Keratinocyte (primary cell): ENCODE measurements at regions not wholly inside any gene's neighbourhood (a gene's known extent, or its start where the extent isn't known, plus 50 kb on each side); places are given as distances from the start of the nearest gene placed in this dataset.

Experiments
- DNase-seq: peaks from one replicate; pipeline ENCODE4 v3.0.0-alpha.2; 2011; ENCODE audit warnings: low read depth, missing footprints, low spot score
- FAIRE-seq: peaks from 2 replicates; lab custom pipeline; 2011; peaks lifted over from hg19 to GRCh38; lab: Jason Lieb, UNC
- H2AFZ ChIP-seq: 2 replicates; pipeline ENCODE4 v1.6.0; 2012; ENCODE audit warnings: low read length, control low read depth, inconsistent platforms; ENCODE audit not compliant: control insufficient read depth
- H3K27ac ChIP-seq: 2 replicates; pipeline ENCODE4 v1.5.1; 2011; ENCODE audit warnings: low read length; ENCODE audit not compliant: control insufficient read depth, insufficient read depth
- H3K27me3 ChIP-seq: 3 replicates; pipeline ENCODE4 v1.6.0; 2011; ENCODE audit warnings: low read length; ENCODE audit not compliant: control insufficient read depth, insufficient read depth; ENCODE audit errors: extremely low read depth
- H3K36me3 ChIP-seq, 2 experiments: 2 replicates in 1 of 2; 3 replicates in 1 of 2; pipeline ENCODE4 v1.5.1; 2011; ENCODE audit warnings: low read length in 2 of 2, mild to moderate bottlenecking in 1 of 2; ENCODE audit not compliant: control insufficient read depth in 2 of 2, insufficient read depth in 2 of 2; ENCODE audit errors: extremely low read depth in 1 of 2
- H3K4me1 ChIP-seq: 3 replicates; pipeline ENCODE4 v1.5.1; 2011; ENCODE audit warnings: low read length; ENCODE audit not compliant: control insufficient read depth, insufficient read depth; ENCODE audit errors: extremely low read depth
- H3K4me2 ChIP-seq: 3 replicates; pipeline ENCODE4 v1.6.0; 2011; ENCODE audit warnings: low read depth, low read length; ENCODE audit not compliant: control insufficient read depth, insufficient read depth; ENCODE audit errors: extremely low read depth
- H3K4me3 ChIP-seq, 3 experiments: fragments of 200-600 bp in 1 of 3; sonication (generic) in 1 of 3; 2 replicates in 2 of 3; 3 replicates in 1 of 3; pipeline ENCODE4 v1.5.1; 2011 to 2016; ENCODE audit warnings: low read length in 3 of 3, mild to moderate bottlenecking in 3 of 3, control low read depth in 2 of 3, inconsistent platforms in 1 of 3, low read depth in 1 of 3, mixed read lengths in 1 of 3, mixed run types in 1 of 3, moderate library complexity in 1 of 3; ENCODE audit not compliant: control insufficient read depth in 2 of 3, insufficient read depth in 2 of 3; ENCODE audit errors: extremely low read depth in 1 of 3
- H3K79me2 ChIP-seq: 2 replicates; pipeline ENCODE4 v1.6.0; 2012; ENCODE audit warnings: low read length; ENCODE audit not compliant: control insufficient read depth, insufficient read depth
- H3K9ac ChIP-seq: 3 replicates; pipeline ENCODE4 v1.6.0; 2011; ENCODE audit warnings: low read length; ENCODE audit not compliant: control insufficient read depth, insufficient read depth; ENCODE audit errors: extremely low read depth
- H3K9me1 ChIP-seq: 3 replicates; pipeline ENCODE4 v1.6.0; 2011; ENCODE audit warnings: low read length; ENCODE audit not compliant: control insufficient read depth, insufficient read depth; ENCODE audit errors: extremely low read depth
- H3K9me3 ChIP-seq: 2 replicates; pipeline ENCODE4 v1.5.1; 2012; ENCODE audit warnings: low read depth, low read length; ENCODE audit not compliant: control insufficient read depth
- H4K20me1 ChIP-seq: 3 replicates; pipeline ENCODE4 v1.6.0; 2011; ENCODE audit warnings: low read length; ENCODE audit not compliant: control insufficient read depth, insufficient read depth; ENCODE audit errors: extremely low read depth
- CTCF ChIP-seq, 3 experiments: IDR thresholded peaks in 1 of 3; conservative IDR thresholded peaks in 1 of 3; optimal IDR thresholded peaks in 1 of 3; 2 replicates in 2 of 3; 3 replicates in 1 of 3; pipeline versions ENCODE3 to v1.5.1; 2011; ENCODE audit warnings: low read length in 3 of 3, mild to moderate bottlenecking in 3 of 3, moderate library complexity in 2 of 3, control low read depth in 1 of 3, inconsistent platforms in 1 of 3; ENCODE audit not compliant: insufficient read depth in 2 of 3; ENCODE audit errors: extremely low read depth in 1 of 3
- EZH2 ChIP-seq: IDR thresholded peaks from one replicate; pipeline ENCODE4 v1.6.1; 2012; ENCODE audit warnings: inconsistent platforms, mild to moderate bottlenecking, low read length, moderate library complexity
- dilution Hi-C: fragments of 300-500 bp; cut with MboI; formaldehyde crosslinking; loops from one replicate; pipeline ENCODE4 v1.7.0; 2020; ENCODE audit warnings: low sequenced_read_pairs; ENCODE audit not compliant: extremely low pct_ligation_motif_present

DNA sequence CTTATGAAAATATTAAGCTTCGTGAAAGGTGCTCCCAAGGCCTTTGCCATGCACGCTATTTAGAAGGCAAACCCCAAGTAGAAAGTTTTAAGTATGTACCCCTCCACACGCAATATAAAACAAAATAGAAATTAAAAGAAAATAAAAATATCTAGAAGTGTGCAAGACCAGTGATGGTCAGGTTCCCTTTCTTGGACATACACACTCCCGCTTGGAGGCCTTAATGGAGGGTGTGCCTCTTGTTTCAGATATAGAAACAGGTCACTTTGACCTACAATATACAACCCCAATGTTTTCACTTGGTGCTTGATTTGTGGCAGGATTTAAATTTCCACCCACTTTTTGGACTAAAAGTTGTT, 127.4 kb upstream of the STC2 start:
- peak overlapping the region; percentile 30 for H3K4me2 ChIP-seq
- no peaks in the 10 kb centered on the region for H4K20me1 ChIP-seq
- no peak overlapping the region for H3K4me3 ChIP-seq
- no peak for TF ChIP-seq EZH2
- TF ChIP-seq CTCF (optimal IDR thresholded peaks at IDR 0.05 in 1 of 3, IDR thresholded peaks at IDR 0.05 in 1 of 3, conservative IDR thresholded peaks at IDR 0.05 in 1 of 3; ENCODE audit: extremely low read depth in 1 of 3, insufficient read depth in 2 of 3, low read length in 3 of 3): no peak
- H3K9me1 ChIP-seq: no peaks in the 10 kb centered on the region
- no peaks in the 10 kb centered on the region for H3K79me2 ChIP-seq
- H3K9me3 ChIP-seq: no peaks in the 10 kb centered on the region
- peak overlapping the region; percentile 58 for H3K27ac ChIP-seq
- H3K36me3 ChIP-seq: no peaks in the 10 kb centered on the region
- H2AFZ ChIP-seq: no peak overlapping the region
- no peaks in the 10 kb centered on the region for H3K27me3 ChIP-seq
- H3K4me1 ChIP-seq: peaks cover 22% of the 10 kb centered on the region
- no peak for FAIRE-seq
- dilution Hi-C loops: no loop called here
- no peak for DNase-seq
- no peak overlapping the region for H3K9ac ChIP-seq

GRCh38 chr5:173454736-173455598, 126.8 kb upstream of the STC2 start:
- H3K27me3 ChIP-seq: no peaks in the 10 kb centered on the region
- no peaks in the 10 kb centered on the region for H3K9me1 ChIP-seq
- no peaks in the 10 kb centered on the region for H3K9me3 ChIP-seq
- FAIRE-seq (peak; percentile 83), DNase-seq (peak; percentile 83)
- H3K4me2 ChIP-seq: peak overlapping the region; percentile 25
- no peaks in the 10 kb centered on the region for H4K20me1 ChIP-seq
- H3K4me1 ChIP-seq: peaks cover 22% of the 10 kb centered on the region
- no peak for TF ChIP-seq CTCF (optimal IDR thresholded peaks at IDR 0.05 in 1 of 3, IDR thresholded peaks at IDR 0.05 in 1 of 3, conservative IDR thresholded peaks at IDR 0.05 in 1 of 3; ENCODE audit: extremely low read depth in 1 of 3, insufficient read depth in 2 of 3, low read length in 3 of 3)
- no peak for TF ChIP-seq EZH2
- peak overlapping the region; percentile 85 for H3K27ac ChIP-seq
- no peak overlapping the region for H3K4me3 ChIP-seq
- H3K9ac ChIP-seq: peak overlapping the region; percentile 43
- no peaks in the 10 kb centered on the region for H3K36me3 ChIP-seq
- peak overlapping the region; percentile 63 for H2AFZ ChIP-seq
- dilution Hi-C loops: no loop called here
- H3K79me2 ChIP-seq: no peaks in the 10 kb centered on the region
